ENCODE measurements at regions not wholly inside any gene's neighbourhood (a gene's known extent, or its start where the extent isn't known, plus 50 kb on each side); places are given as distances from the start of the nearest gene placed in this dataset.

DNA sequence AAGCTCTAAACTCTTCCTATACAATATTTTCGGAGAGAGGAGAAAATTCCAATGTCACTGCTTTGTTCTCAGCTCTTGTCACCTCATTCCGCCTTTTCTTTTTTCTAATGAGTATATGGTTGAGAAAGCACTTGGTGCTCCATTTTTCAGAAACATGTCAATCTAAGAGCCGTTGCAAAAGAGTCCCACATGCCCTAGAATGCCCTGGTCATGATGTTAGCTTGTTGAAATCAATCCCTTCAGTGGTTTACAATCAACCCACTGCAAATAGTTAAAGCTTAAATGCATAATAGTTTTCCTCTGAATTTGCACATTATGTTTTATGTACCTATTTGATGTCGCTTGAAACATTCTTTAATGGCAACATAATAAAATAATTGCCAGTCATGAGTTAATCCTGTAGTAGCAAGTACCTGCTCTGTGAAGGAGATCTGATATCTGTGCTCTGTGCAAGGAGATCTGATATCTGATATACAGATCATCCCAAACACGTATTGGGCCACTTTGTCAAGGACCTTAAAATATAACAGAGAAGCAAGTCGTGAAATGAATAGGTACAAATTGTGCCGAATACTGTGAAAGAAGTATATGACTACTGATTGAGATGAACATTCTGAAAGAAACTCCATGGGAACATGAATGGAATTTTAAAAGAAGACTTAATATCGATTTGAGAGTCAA lies 1633.5 kb downstream of the SUCLG1 start:
- TF ChIP-seq, protein P1, sequence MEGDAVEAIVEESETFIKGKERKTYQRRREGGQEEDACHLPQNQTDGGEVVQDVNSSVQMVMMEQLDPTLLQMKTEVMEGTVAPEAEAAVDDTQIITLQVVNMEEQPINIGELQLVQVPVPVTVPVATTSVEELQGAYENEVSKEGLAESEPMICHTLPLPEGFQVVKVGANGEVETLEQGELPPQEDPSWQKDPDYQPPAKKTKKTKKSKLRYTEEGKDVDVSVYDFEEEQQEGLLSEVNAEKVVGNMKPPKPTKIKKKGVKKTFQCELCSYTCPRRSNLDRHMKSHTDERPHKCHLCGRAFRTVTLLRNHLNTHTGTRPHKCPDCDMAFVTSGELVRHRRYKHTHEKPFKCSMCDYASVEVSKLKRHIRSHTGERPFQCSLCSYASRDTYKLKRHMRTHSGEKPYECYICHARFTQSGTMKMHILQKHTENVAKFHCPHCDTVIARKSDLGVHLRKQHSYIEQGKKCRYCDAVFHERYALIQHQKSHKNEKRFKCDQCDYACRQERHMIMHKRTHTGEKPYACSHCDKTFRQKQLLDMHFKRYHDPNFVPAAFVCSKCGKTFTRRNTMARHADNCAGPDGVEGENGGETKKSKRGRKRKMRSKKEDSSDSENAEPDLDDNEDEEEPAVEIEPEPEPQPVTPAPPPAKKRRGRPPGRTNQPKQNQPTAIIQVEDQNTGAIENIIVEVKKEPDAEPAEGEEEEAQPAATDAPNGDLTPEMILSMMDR (IDR thresholded peaks at IDR 0.05; ENCODE audit: low read depth, low read length): no peak
- DNase-seq (ENCODE audit: low read depth in 2 of 2): no peak
- no peak overlapping the region for H3K4me3 ChIP-seq (replicated peaks in 1 of 2; ENCODE audit: low read depth in 2 of 2, low read length in 2 of 2)

DNA sequence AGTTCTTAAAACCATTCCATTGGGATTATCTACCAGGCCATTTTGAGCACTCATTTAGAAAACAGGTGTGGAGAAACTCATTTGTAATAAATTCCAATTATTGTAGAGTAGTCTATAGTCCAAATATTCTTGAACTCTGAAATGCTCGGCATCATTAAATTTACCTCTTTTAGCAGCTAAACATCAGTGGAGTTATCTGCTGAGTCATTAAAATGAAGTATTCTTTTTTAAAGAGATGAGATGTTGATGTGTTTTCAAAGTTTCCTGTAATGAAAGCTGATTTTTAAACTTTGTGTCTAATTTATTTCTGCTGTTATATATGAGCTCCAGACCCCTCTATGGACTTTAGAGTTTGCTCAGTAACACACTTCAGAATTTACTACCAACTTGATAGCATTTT lies 1635.2 kb downstream of the SUCLG1 start:
- no peak overlapping the region for H3K4me3 ChIP-seq (replicated peaks in 1 of 2; ENCODE audit: low read depth in 2 of 2, low read length in 2 of 2)
- no peak for DNase-seq (ENCODE audit: low read depth in 2 of 2)
- TF ChIP-seq, protein P1 (IDR thresholded peaks at IDR 0.05; ENCODE audit: low read depth, low read length): no peak

DNA sequence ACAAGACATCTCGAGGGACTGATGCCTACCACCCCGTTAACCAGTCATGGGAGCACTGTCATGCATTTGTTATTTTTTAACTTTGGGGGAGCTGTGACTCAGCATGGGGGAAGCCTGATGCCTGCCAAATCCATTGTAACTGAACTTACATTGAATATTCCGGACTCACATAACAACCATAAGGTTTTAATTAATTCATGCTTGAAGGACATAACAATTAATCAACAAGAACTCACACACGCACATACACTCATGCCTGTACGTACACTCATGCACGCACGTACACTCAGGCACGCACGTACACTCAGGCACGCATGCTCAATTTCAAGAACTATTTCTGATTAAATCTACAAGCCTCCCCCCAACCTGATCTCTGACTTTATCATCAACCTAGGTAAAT lies 1639.1 kb downstream of the SUCLG1 start:
- TF ChIP-seq, protein P1 (IDR thresholded peaks at IDR 0.05; ENCODE audit: low read depth, low read length): no peak
- no peak overlapping the region for H3K4me3 ChIP-seq (replicated peaks in 1 of 2; ENCODE audit: low read depth in 2 of 2, low read length in 2 of 2)
- no peak for DNase-seq (ENCODE audit: low read depth in 2 of 2)

DNA sequence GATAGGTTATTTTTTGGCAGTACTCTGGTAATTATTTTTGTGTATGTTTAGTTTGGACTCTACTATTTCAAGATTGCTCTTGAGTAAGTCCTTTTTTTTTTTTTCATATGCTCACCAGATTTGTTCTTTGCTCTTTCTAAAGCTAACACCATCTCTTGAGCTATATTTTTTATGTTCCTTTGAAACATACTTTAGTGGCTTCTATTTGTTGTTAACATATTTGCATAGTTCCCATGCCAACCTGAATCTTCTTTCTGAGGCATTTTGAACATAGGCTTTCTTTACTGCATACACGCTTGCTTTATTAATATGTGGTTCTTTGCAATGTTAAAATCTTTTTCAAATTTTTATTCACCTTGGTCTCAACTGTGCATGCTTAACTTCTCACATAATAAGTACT lies 1644.9 kb downstream of the SUCLG1 start:
- no peak for DNase-seq (ENCODE audit: low read depth in 2 of 2)
- TF ChIP-seq, protein P1 (IDR thresholded peaks at IDR 0.05; ENCODE audit: low read depth, low read length): no peak
- no peak overlapping the region for H3K4me3 ChIP-seq (replicated peaks in 1 of 2; ENCODE audit: low read depth in 2 of 2, low read length in 2 of 2)

DNA sequence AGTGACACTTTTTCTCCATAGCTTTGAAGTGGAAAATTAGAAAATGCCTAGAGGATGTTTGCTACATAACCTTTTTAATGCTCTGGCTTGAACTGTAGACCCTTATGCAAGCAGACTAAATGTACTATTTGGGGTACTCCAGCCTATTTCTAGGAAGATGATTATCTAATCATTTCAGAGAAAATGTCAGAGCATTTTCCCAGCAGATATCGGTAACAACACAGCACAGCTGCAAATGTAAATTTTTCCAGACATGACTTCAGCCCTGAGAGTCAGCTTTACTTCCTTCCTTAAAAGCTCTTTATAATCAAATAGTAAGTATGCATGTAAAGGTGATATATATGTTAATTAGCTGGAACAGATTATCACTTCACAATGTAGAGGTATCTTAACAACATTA lies 1647.1 kb downstream of the SUCLG1 start:
- TF ChIP-seq, protein P1 (IDR thresholded peaks at IDR 0.05; ENCODE audit: low read depth, low read length): no peak
- no peak for DNase-seq (ENCODE audit: low read depth in 2 of 2)
- no peak overlapping the region for H3K4me3 ChIP-seq (replicated peaks in 1 of 2; ENCODE audit: low read depth in 2 of 2, low read length in 2 of 2)

DNA sequence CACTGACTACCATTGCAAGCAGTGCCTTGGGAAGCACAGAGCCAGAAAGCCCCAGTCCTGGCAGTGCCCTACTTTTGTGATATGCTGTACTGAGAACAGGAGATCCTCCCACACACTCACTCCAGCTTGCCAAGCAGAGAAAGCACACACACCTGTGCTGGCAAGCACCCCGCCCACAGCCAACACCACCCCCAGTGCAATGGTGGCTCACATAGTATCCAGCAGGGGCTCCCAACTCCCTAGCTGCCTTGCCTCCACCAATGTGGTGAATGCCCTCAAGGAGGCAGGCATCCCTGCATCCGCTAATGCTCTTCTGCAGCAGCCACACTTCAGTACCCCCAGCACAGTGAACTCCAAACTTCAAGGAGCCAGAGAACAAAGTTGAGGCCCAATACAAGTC lies 1655.8 kb downstream of the SUCLG1 start:
- TF ChIP-seq, protein P1 (IDR thresholded peaks at IDR 0.05; ENCODE audit: low read depth, low read length): no peak
- no peak overlapping the region for H3K4me3 ChIP-seq (replicated peaks in 1 of 2; ENCODE audit: low read depth in 2 of 2, low read length in 2 of 2)
- no peak for DNase-seq (ENCODE audit: low read depth in 2 of 2)

DNA sequence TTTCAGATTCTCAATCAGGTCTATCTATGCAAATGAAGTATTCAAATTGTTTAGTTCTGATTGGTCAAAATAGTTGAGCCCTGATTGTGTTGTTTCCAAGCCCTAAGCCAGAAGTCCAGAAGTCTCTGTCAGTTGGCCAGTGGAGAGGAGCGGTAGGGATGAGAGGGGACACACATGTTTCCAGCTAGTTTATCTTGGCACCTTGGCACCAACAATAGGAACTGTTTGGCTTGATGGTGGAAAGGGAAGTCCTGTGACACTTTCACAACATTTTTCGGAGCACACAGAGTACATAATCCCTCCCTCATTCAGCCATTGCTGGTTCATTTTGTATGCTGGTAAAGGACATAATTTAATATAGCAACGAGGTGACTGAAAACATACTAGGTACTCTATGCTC lies 1661.6 kb downstream of the SUCLG1 start:
- H3K4me3 ChIP-seq (replicated peaks in 1 of 2; ENCODE audit: low read depth in 2 of 2, low read length in 2 of 2): no peak overlapping the region
- TF ChIP-seq, protein P1 (IDR thresholded peaks at IDR 0.05; ENCODE audit: low read depth, low read length): no peak
- DNase-seq (ENCODE audit: low read depth in 2 of 2): no peak
